K562 (cell line): ENCODE measurements at regions not wholly inside any gene's neighbourhood (a gene's known extent, or its start where the extent isn't known, plus 50 kb on each side); places are given as distances from the start of the nearest gene placed in this dataset.

ENCODE experiments used
- ATAC-seq: fragments of 200-7000 bp; cut with Tn5 transposase; 3 replicates; pipeline ENCODE4 v1.9.1; 2020; ENCODE audit warnings: moderate library complexity
- BruUV-seq: library from RNA; stranded (reverse); fragments of 400-500 nt; replicated peaks from 2 replicates; lab custom pipeline; 2021; lab: Mats Ljungman, UMichigan
- CTCF ChIA-PET: fragments of 300-600 bp; formaldehyde crosslinking; extraction: SDS; loops from one replicate; lab custom pipeline; 2021; ENCODE audit warnings: low intra/inter-chr PET ratio; lab: Yijun Ruan, JAX
- POLR2A ChIA-PET: fragments of 300-600, 350-650 bp; sonication (Branson Sonifier 250); formaldehyde crosslinking; extraction: SDS; loops from one replicate; lab custom pipeline; 2021; ENCODE audit warnings: antibody characterized with exemption, inconsistent platforms; lab: Yijun Ruan, JAX
- DNase-seq, 4 experiments: peaks; one replicate each; pipeline versions ENCODE4 v3.0.0 to v3.0.0-alpha.2; 2011 to 2018; ENCODE audit warnings: low spot score in 3 of 4, mixed read lengths in 3 of 4; ENCODE audit errors: extremely low read depth in 1 of 4
- FAIRE-seq: peaks from 2 replicates; lab custom pipeline; 2011; peaks lifted over from hg19 to GRCh38; lab: Jason Lieb, UNC
- H2AFZ ChIP-seq: 2 replicates; pipeline ENCODE4 v1.6.0; 2011; ENCODE audit warnings: low read depth, low read length, control low read depth, inconsistent platforms
- H3K27ac ChIP-seq: fragments of 200-600 bp; 3 replicates; pipeline ENCODE4 v1.8.0; 2011; ENCODE audit warnings: low read depth, mild to moderate bottlenecking, control low read depth, inconsistent platforms, low read length, moderate library complexity, mixed read lengths; ENCODE audit errors: extremely low read depth
- H3K27me3 ChIP-seq, 2 experiments: fragments of 300-600 bp in 1 of 2; 2 replicates in 1 of 2; 3 replicates in 1 of 2; pipeline versions ENCODE4 v1.6.0 to v1.8.0; 2011; ENCODE audit warnings: inconsistent platforms in 2 of 2, low read length in 2 of 2, mild to moderate bottlenecking in 1 of 2, mixed read lengths in 1 of 2, moderate library complexity in 1 of 2; ENCODE audit not compliant: control insufficient read depth in 2 of 2, insufficient read depth in 2 of 2
- H3K36me3 ChIP-seq: fragments of 300-600 bp; 3 replicates; pipeline ENCODE4 v1.8.0; 2011; ENCODE audit warnings: mild to moderate bottlenecking, low read length, inconsistent platforms; ENCODE audit not compliant: control insufficient read depth, insufficient read depth
- H3K4me1 ChIP-seq, 2 experiments: fragments of 200-600 bp in 1 of 2; replicated peaks in 1 of 2; 2 replicates in 1 of 2; 3 replicates in 1 of 2; pipeline versions ENCODE4 v1.5.1 to v1.8.0; 2011; ENCODE audit warnings: inconsistent platforms in 2 of 2, low read length in 2 of 2, mild to moderate bottlenecking in 1 of 2, mixed read lengths in 1 of 2, moderate library complexity in 1 of 2; ENCODE audit not compliant: control insufficient read depth in 2 of 2, insufficient read depth in 2 of 2
- H3K4me2 ChIP-seq: 2 replicates; pipeline ENCODE4 v1.6.1; 2011; ENCODE audit warnings: low read length, control low read depth, inconsistent platforms, mixed read lengths; ENCODE audit not compliant: insufficient read depth
- H3K4me3 ChIP-seq: fragments of 200-600 bp; sonication (generic), shearing (Covaris generic); 2 replicates; pipeline ENCODE4 v1.5.1; 2016; ENCODE audit warnings: control low read depth, inconsistent platforms
- H3K79me2 ChIP-seq: fragments of 200-600 bp; 3 replicates; pipeline ENCODE4 v1.8.0; 2011; ENCODE audit warnings: low read length, inconsistent platforms; ENCODE audit not compliant: control insufficient read depth, insufficient read depth
- H3K9ac ChIP-seq, 2 experiments: 2 replicates each; pipeline versions ENCODE4 v1.6.0 to v1.6.1; 2011; ENCODE audit warnings: low read depth in 2 of 2, low read length in 2 of 2, control low read depth in 1 of 2, inconsistent platforms in 1 of 2, mild to moderate bottlenecking in 1 of 2, mixed read lengths in 1 of 2; ENCODE audit not compliant: insufficient read depth in 1 of 2
- H3K9me1 ChIP-seq: one replicate; pipeline ENCODE4 v1.6.0; 2011; ENCODE audit warnings: inconsistent platforms, mild to moderate bottlenecking, low read length, moderate library complexity; ENCODE audit not compliant: control insufficient read depth, insufficient read depth
- H3K9me3 ChIP-seq: replicated peaks from 2 replicates; pipeline ENCODE4 v1.5.1; 2011; ENCODE audit warnings: low read depth, low read length, inconsistent platforms; ENCODE audit not compliant: control insufficient read depth, insufficient read depth
- H4K20me1 ChIP-seq: replicated peaks from 2 replicates; pipeline ENCODE4 v1.6.1; 2011; ENCODE audit warnings: low read length, inconsistent platforms, mixed read lengths; ENCODE audit not compliant: control insufficient read depth, insufficient read depth
- ATF3 ChIP-seq, 2 experiments: fragments of 450-650 bp in 1 of 2; sonication (generic) in 1 of 2; formaldehyde crosslinking in 1 of 2; IDR thresholded peaks in 1 of 2; conservative IDR thresholded peaks in 1 of 2; 2 replicates each; pipeline versions ENCODE4 v1.6.1 to v1.8.1; 2016 to 2023; ENCODE audit warnings: mild to moderate bottlenecking in 2 of 2, moderate library complexity in 2 of 2, inconsistent platforms in 1 of 2, missing genetic modification reagents in 1 of 2
- BCL6 ChIP-seq: fragments of 250-450 bp; sonication (Bioruptor Pico); IDR thresholded peaks from 2 replicates; pipeline ENCODE4 v1.4.0; 2020
- BDP1 ChIP-seq: IDR thresholded peaks from 3 replicates; pipeline ENCODE4 v1.6.1; 2011; ENCODE audit not compliant: insufficient read length, insufficient read depth
- CEBPG ChIP-seq, 3 experiments: fragments of 200-800 bp in 1 of 3; sonication (Bioruptor generic) in 1 of 3; sonication (generic) in 1 of 3; formaldehyde crosslinking in 1 of 3; IDR thresholded peaks in 2 of 3; conservative IDR thresholded peaks in 1 of 3; 2 replicates each; pipeline versions ENCODE4 v1.6.1 to v1.8.0; 2016 to 2022; ENCODE audit warnings: missing compliant biosample characterization in 2 of 3, missing genetic modification characterization in 2 of 3, mild to moderate bottlenecking in 1 of 3, missing genetic modification reagents in 1 of 3
- FOXP4 ChIP-seq: sonication (generic); formaldehyde crosslinking; IDR thresholded peaks from 2 replicates; pipeline ENCODE4 v1.8.0; 2022; ENCODE audit warnings: mild to moderate bottlenecking, missing genetic modification reagents, borderline replicate concordance
- PHF20 ChIP-seq: fragments of 450-650 bp; IDR thresholded peaks from 2 replicates; pipeline ENCODE4 v1.6.1; 2018; ENCODE audit not compliant: partially characterized antibody
- ZNF165 ChIP-seq: fragments of 250-450 bp; sonication (Bioruptor Pico); IDR thresholded peaks from 2 replicates; pipeline ENCODE4 v1.4.0; 2020; ENCODE audit warnings: borderline replicate concordance
- WGBS: fragments of 100-300 bp; shearing (Covaris generic); methylation state at CpG from one replicate; pipeline ENCODE4 v1.1.6; 2016; ENCODE audit warnings: low coverage, mixed read lengths; ENCODE audit not compliant: insufficient coverage; ENCODE audit errors: missing lambda C conversion rate; 5-methylcytosine and 5-hydroxymethylcytosine counted together
- in situ Hi-C: fragments of 300-500 bp; cut with MboI; formaldehyde crosslinking; loops from 4 replicates; pipeline ENCODE4 v1.15.0; 2018; ENCODE audit warnings: inconsistent platforms, mixed read lengths
- intact Hi-C: fragments of 100-400 bp; cut with micrococcal nuclease; formaldehyde crosslinking; loops from 2 replicates; pipeline ENCODE4 v1.14.2; 2022
- TF ChIP-seq, protein P1 (sequence below): fragments of 450-650 bp; formaldehyde crosslinking; IDR thresholded peaks from 2 replicates; pipeline ENCODE4 v1.4.0; 2020; ENCODE audit warnings: mild to moderate bottlenecking, mixed read lengths
- TF ChIP-seq, protein P2 (sequence below): conservative IDR thresholded peaks from 2 replicates; pipeline ENCODE4 v1.6.1; 2011; ENCODE audit warnings: low read depth, mild to moderate bottlenecking, low read length; ENCODE audit not compliant: control insufficient read depth

DNA sequence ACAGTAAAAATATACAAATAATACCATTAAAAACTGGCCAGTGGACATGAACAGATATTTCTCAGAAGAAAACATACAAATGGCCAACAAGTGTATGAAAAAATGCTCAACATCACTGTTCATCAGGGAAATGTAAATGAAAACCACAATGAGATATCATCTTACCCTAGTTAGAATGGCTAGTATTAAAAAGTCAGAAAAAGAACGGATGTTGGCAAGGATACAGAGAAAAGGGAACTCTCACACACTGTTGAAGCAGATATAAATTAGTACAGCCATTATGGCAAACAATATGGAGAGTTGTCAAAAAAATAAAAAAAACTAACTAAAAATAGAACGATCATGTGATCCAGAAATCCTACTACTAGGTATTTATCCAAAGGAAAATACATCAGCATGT is 222.7 kb upstream of the NAALADL2 start:
- no peak overlapping the region for H3K4me3 ChIP-seq
- H3K9me3 ChIP-seq: no peaks in the 10 kb centered on the region
- no peaks in the 10 kb centered on the region for H3K27me3 ChIP-seq
- intact Hi-C loops: no loop called here
- in situ Hi-C loops: no loop called here
- no peaks in the 10 kb centered on the region for H3K36me3 ChIP-seq
- CTCF ChIA-PET: no interaction called here
- no peak overlapping the region for H3K27ac ChIP-seq
- BruUV-seq: no TSS peak
- DNase-seq: no peak
- H3K9ac ChIP-seq: no peak overlapping the region
- H3K4me1 ChIP-seq: no peaks in the 10 kb centered on the region
- no peak for ATAC-seq
- WGBS: 2% methylated on average over 2 of the region's 2 CpGs
- no peak overlapping the region for H3K4me2 ChIP-seq
- H3K79me2 ChIP-seq: no peaks in the 10 kb centered on the region
- H4K20me1 ChIP-seq: no peaks in the 10 kb centered on the region
- H3K9me1 ChIP-seq: no peaks in the 10 kb centered on the region
- POLR2A ChIA-PET: no interaction called here
- no peak for FAIRE-seq
- no peak overlapping the region for H2AFZ ChIP-seq
- TF ChIP-seq, protein P1, sequence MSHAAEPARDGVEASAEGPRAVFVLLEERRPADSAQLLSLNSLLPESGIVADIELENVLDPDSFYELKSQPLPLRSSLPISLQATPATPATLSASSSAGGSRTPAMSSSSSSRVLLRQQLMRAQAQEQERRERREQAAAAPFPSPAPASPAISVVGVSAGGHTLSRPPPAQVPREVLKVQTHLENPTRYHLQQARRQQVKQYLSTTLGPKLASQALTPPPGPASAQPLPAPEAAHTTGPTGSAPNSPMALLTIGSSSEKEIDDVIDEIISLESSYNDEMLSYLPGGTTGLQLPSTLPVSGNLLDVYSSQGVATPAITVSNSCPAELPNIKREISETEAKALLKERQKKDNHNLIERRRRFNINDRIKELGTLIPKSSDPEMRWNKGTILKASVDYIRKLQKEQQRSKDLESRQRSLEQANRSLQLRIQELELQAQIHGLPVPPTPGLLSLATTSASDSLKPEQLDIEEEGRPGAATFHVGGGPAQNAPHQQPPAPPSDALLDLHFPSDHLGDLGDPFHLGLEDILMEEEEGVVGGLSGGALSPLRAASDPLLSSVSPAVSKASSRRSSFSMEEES (CRISPR knock-in tag): peak; percentile 31; the same call in 1 of the 2 replicates
- no peak for TF ChIP-seq ZNF165 (CRISPR knock-in tag)
- TF ChIP-seq, all 486 proteins: peak for 1

DNA sequence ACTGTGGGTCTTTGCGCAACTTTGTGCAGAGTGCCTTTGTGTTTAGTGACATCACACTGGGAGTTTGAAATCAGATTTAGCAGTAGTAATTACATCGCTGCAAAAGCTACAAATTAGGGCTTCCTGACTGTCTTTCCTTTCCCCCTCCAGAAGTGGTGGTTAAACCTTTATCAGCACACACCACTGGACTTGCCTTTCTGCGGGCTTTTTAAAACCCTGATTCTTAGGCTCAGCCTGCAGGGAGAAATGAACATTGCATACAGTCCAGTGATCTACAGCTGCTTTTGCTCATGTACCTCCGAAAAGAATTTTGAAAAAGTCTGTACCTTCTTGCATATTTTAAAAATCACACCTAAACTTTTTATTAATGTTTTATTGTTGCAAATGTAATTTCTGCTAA is 219.7 kb upstream of the NAALADL2 start:
- ATAC-seq: no peak
- no peak overlapping the region for H3K4me2 ChIP-seq
- ChIA-PET CTCF (no interaction called here), POLR2A (no interaction called here)
- BruUV-seq: no TSS peak
- in situ Hi-C loops (no loop called here), intact Hi-C loops (no loop called here)
- H3K9ac ChIP-seq: no peak overlapping the region
- 1% methylated on average over 4 of the region's 4 CpGs for WGBS
- H3K4me3 ChIP-seq: no peak overlapping the region
- H2AFZ ChIP-seq: no peak overlapping the region
- no peak for DNase-seq
- no peaks in the 10 kb centered on the region for H3K36me3 ChIP-seq
- H3K79me2 ChIP-seq: no peaks in the 10 kb centered on the region
- no peaks in the 10 kb centered on the region for H4K20me1 ChIP-seq
- no peak for FAIRE-seq
- no peaks in the 10 kb centered on the region for H3K4me1 ChIP-seq
- no peak overlapping the region for H3K27ac ChIP-seq
- H3K9me1 ChIP-seq: no peaks in the 10 kb centered on the region
- no peaks in the 10 kb centered on the region for H3K27me3 ChIP-seq
- no peaks in the 10 kb centered on the region for H3K9me3 ChIP-seq
- TF ChIP-seq CEBPG (CRISPR knock-in tag; IDR thresholded peaks at IDR 0.05) (no peak), CEBPG (tag; conservative IDR thresholded peaks at IDR 0.05 in 1 of 2, IDR thresholded peaks at IDR 0.05 in 1 of 2) (no peak), BCL6 (CRISPR knock-in tag) (no peak), ATF3 (IDR thresholded peaks at IDR 0.05) (no peak), ATF3 (CRISPR knock-in tag; conservative IDR thresholded peaks at IDR 0.05) (no peak), PHF20 (no peak), FOXP4 (no peak), BDP1 (no peak)
- TF ChIP-seq, protein P2, sequence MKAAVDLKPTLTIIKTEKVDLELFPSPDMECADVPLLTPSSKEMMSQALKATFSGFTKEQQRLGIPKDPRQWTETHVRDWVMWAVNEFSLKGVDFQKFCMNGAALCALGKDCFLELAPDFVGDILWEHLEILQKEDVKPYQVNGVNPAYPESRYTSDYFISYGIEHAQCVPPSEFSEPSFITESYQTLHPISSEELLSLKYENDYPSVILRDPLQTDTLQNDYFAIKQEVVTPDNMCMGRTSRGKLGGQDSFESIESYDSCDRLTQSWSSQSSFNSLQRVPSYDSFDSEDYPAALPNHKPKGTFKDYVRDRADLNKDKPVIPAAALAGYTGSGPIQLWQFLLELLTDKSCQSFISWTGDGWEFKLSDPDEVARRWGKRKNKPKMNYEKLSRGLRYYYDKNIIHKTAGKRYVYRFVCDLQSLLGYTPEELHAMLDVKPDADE: no peak
